PC-9 (cell line): ENCODE measurements at regions not wholly inside any gene's neighbourhood (a gene's known extent, or its start where the extent isn't known, plus 50 kb on each side); places are given as distances from the start of the nearest gene placed in this dataset.

Source experiments
- BruUV-seq: library from RNA; stranded (reverse); fragments of 400-500 nt; replicated peaks from 2 replicates; lab custom pipeline; 2021; lab: Mats Ljungman, UMichigan
- CTCF ChIA-PET: fragments of 300-600 bp; sonication (Branson Sonifier 250); formaldehyde crosslinking; loops from one replicate; lab custom pipeline; 2022; ENCODE audit warnings: antibody characterized with exemption; lab: Charles Lee
- POLR2A ChIA-PET: fragments of 300-600 bp; sonication (Branson Sonifier 250); formaldehyde crosslinking; loops from one replicate; lab custom pipeline; 2022; ENCODE audit warnings: antibody characterized with exemption; ENCODE audit not compliant: unreplicated experiment; lab: Charles Lee
- DNase-seq, 2 experiments: peaks; one replicate each; pipeline versions ENCODE4 v3.0.0 to v3.0.0-alpha.2; 2015 to 2022; ENCODE audit warnings: mixed read lengths in 1 of 2
- H2AFZ ChIP-seq: fragments of 200-600 bp; sonication (generic); 2 replicates; pipeline ENCODE4 v1.8.1; 2017; ENCODE audit warnings: antibody characterized with exemption
- H3F3A ChIP-seq: fragments of 200-600 bp; sonication (generic); 2 replicates; pipeline ENCODE4 v1.8.1; 2017; ENCODE audit warnings: antibody characterized with exemption, mild to moderate bottlenecking, low read depth; ENCODE audit not compliant: insufficient read depth
- H3K27ac ChIP-seq: fragments of 200-600 bp; sonication (generic); 2 replicates; pipeline ENCODE4 v1.6.1; 2016; ENCODE audit warnings: mixed run types
- H3K27me3 ChIP-seq: fragments of 200-600 bp; sonication (generic); 2 replicates; pipeline ENCODE4 v1.6.1; 2016; ENCODE audit warnings: low read depth, mixed run types; ENCODE audit not compliant: insufficient read depth
- H3K36me3 ChIP-seq: fragments of 200-600 bp; sonication (generic); 2 replicates; pipeline ENCODE4 v1.6.1; 2016; ENCODE audit warnings: low read depth, mixed run types
- H3K4me1 ChIP-seq: fragments of 200-600 bp; sonication (generic); replicated peaks from 2 replicates; pipeline ENCODE4 v1.6.1; 2016; ENCODE audit warnings: mixed run types; ENCODE audit not compliant: insufficient read depth
- H3K4me2 ChIP-seq: fragments of 200-600 bp; sonication (generic); 2 replicates; pipeline ENCODE4 v1.6.1; 2017; ENCODE audit warnings: mixed run types
- H3K4me3 ChIP-seq: fragments of 200-600 bp; sonication (generic); 2 replicates; pipeline ENCODE4 v1.6.1; 2016; ENCODE audit warnings: mixed run types
- H3K79me2 ChIP-seq: fragments of 200-600 bp; sonication (generic); 2 replicates; pipeline ENCODE4 v1.6.1; 2017; ENCODE audit warnings: low read depth, mixed run types
- H3K9me2 ChIP-seq: fragments of 200-600 bp; sonication (generic); 2 replicates; pipeline ENCODE4 v1.8.1; 2017; ENCODE audit warnings: mild to moderate bottlenecking; ENCODE audit not compliant: insufficient read depth
- H3K9me3 ChIP-seq: fragments of 200-600 bp; sonication (generic); 2 replicates; pipeline ENCODE4 v1.8.1; 2016; ENCODE audit warnings: low read depth; ENCODE audit not compliant: insufficient read depth
- H4K20me1 ChIP-seq: fragments of 200-600 bp; sonication (generic); 2 replicates; pipeline ENCODE4 v1.8.1; 2017; ENCODE audit not compliant: insufficient read depth
- CTCF ChIP-seq: fragments of 200-600 bp; sonication (generic); conservative IDR thresholded peaks from 2 replicates; pipeline ENCODE4 v1.6.1; 2017; ENCODE audit warnings: mixed run types, antibody characterized with exemption, mild to moderate bottlenecking, moderate library complexity
- EZH2 ChIP-seq: fragments of 200-600 bp; sonication (generic); IDR thresholded peaks from 2 replicates; pipeline ENCODE4 v1.8.0; 2017; ENCODE audit warnings: antibody characterized with exemption, low read depth
- intact Hi-C: fragments of 100-400 bp; cut with micrococcal nuclease; formaldehyde crosslinking; loops from one replicate; pipeline ENCODE4 v1.10.0; 2022; ENCODE audit not compliant: unreplicated experiment

GRCh38 chr15:61654918-61655317 is 405.3 kb downstream of the VPS13C start:
- H3K27ac ChIP-seq = no peak overlapping the region
- peaks cover 20% of the 10 kb centered on the region; the same call in 1 of the 2 replicates for H3K27me3 ChIP-seq
- no peak overlapping the region for H3K4me2 ChIP-seq
- no peaks in the 10 kb centered on the region for H4K20me1 ChIP-seq
- no peaks in the 10 kb centered on the region for H3K4me1 ChIP-seq
- ChIA-PET CTCF (no interaction called here), POLR2A (no interaction called here)
- no peaks in the 10 kb centered on the region for H3K79me2 ChIP-seq
- no TSS peak for BruUV-seq
- DNase-seq = no peak
- no peaks in the 10 kb centered on the region for H3K36me3 ChIP-seq
- H3K4me3 ChIP-seq = no peak overlapping the region
- H3K9me3 ChIP-seq = no peaks in the 10 kb centered on the region
- TF ChIP-seq CTCF (no peak), EZH2 (no peak)
- no peaks in the 10 kb centered on the region for H3K9me2 ChIP-seq
- no peaks in the 10 kb centered on the region for H3F3A ChIP-seq
- intact Hi-C loops = no loop called here
- H2AFZ ChIP-seq = no peak overlapping the region

DNA sequence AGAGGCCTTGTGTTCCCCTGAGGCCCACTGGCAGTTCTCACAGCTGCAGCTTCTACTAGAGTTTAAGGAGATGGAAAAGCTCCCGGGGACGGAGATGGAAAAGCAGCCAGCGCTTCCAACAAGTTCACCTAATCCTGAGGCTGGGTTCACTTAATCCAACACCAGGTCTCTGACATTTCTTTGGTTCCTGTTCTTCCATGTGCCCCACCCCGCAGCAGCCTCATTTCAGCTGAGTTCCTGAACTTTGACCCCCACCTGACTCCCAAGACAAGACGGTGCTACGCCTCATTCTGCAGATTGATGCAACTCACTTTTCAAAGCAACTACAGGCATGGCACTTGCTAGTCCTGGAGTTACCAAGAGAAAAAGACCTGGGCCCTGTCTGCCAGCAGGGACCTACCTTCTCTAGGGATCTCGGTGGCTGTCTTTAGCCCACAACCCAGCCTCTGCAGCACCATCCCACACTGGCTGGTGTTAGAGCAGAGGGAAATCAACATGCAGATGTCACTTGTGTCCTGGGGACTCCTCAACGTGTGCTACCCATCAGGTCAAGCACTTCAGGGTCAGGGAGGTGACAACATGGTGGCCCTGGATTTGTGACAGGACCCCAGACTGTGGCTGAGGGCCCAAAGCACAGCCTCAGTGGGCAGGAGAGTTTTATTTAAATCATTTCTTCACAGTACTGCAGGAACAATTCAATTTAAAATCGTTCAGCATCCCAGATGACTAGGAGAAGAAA is 406.1 kb downstream of the VPS13C start:
- H3K79me2 ChIP-seq = no peaks in the 10 kb centered on the region
- no peaks in the 10 kb centered on the region for H3K4me1 ChIP-seq
- ChIA-PET POLR2A (no interaction called here), CTCF (no interaction called here)
- no peaks in the 10 kb centered on the region for H3F3A ChIP-seq
- TF ChIP-seq EZH2 (no peak), CTCF (no peak)
- no TSS peak for BruUV-seq
- H3K9me3 ChIP-seq = no peaks in the 10 kb centered on the region
- no peaks in the 10 kb centered on the region for H4K20me1 ChIP-seq
- peaks cover 26% of the 10 kb centered on the region; the same call in 1 of the 2 replicates for H3K27me3 ChIP-seq
- no peaks in the 10 kb centered on the region for H3K9me2 ChIP-seq
- no peak overlapping the region for H3K4me3 ChIP-seq
- DNase-seq = no peak
- intact Hi-C loops = no loop called here
- no peak overlapping the region for H3K27ac ChIP-seq
- no peaks in the 10 kb centered on the region for H3K36me3 ChIP-seq
- no peak overlapping the region for H2AFZ ChIP-seq
- no peak overlapping the region for H3K4me2 ChIP-seq

GRCh38 chr15:61653110-61653509 is 407.1 kb downstream of the VPS13C start:
- intact Hi-C loops = no loop called here
- Histone ChIP-seq H3K27me3 (peaks cover 37% of the 10 kb centered on the region), H3F3A (no peaks in the 10 kb centered on the region), H3K9me3 (no peaks in the 10 kb centered on the region), H2AFZ (no peak overlapping the region), H3K27ac (no peak overlapping the region), H3K79me2 (no peaks in the 10 kb centered on the region), H3K4me2 (no peak overlapping the region), H4K20me1 (no peaks in the 10 kb centered on the region), H3K4me1 (no peaks in the 10 kb centered on the region), H3K9me2 (no peaks in the 10 kb centered on the region), H3K36me3 (no peaks in the 10 kb centered on the region), H3K4me3 (no peak overlapping the region)
- ChIA-PET POLR2A (no interaction called here), CTCF (no interaction called here)
- BruUV-seq = no TSS peak
- DNase-seq = no peak
- TF ChIP-seq CTCF (no peak), EZH2 (no peak)
